C1 segment of cervical spinal cord (tissue), 14 donors: ENCODE measurements at regions not wholly inside any gene's neighbourhood (a gene's known extent, or its start where the extent isn't known, plus 50 kb on each side); places are given as distances from the start of the nearest gene placed in this dataset.
"Not testable (repeated sequence)": the region's sequence is repeated elsewhere in the genome, so short reads cannot be mapped to it uniquely, and the experiment has no call there.

ENCODE experiments used
- DNase-seq, 14 donors: peaks; one replicate each; lab custom pipeline; 2025; lab: John Stamatoyannopoulos, UW

DNA sequence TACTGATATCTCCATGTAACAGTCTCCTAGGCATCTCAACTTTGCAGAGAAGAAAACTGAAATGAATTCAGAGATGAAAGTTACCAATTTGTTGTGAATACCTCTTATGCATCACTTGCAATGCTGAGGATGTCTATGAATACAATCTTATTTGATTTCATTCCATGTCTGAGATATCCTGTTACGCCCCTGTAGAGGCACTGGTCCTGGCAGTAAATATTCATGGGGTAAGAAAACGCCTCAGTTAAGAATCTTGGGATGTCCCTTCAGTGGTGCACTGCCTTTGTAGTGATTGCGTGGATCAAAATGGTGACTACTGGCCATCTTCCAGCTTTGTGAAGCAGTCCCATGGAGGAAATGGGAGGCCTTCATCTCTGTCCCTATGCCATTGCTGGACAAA, 229.1 kb upstream of the C9orf72 start:
- no peak for DNase-seq

DNA sequence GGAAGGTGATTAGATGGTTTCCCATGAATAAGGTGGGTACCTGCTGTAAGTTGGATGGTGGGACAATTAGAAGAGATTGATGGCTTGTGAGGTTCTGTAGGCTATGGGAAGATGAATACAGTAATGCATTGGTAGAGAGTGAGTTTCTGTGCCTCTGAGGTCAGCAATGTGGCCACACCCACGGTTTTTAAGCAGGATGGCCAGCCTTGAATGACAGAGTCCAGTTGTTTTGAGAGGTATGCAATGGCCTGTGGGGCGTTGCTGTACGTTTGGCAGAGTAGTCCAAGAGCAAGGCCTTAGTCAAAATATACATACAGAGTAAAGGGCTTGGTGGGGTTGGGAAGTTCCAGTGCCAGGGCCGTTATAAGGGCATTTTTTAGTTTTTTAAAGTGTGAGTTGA, 235.6 kb upstream of the C9orf72 start:
- DNase-seq, result no peak

DNA sequence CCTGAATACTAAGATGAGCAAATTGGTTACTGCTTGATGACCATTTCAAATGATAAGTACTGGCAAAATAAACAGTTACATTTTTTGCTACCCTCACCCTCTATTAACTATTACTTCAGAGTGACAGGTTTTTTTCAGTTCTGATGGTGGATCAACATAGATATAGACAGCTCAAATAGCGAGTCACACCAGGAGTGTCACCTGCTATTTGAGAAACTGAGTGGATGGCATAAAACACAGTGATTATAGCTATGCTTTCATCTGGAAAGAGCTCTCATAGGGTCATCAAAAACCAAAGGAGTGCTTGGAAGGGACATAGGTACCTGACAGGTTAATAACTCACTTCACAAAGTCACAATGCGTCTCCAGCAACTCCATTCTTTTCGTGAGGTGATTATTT, 244.5 kb upstream of the C9orf72 start:
- no peak for DNase-seq

DNA sequence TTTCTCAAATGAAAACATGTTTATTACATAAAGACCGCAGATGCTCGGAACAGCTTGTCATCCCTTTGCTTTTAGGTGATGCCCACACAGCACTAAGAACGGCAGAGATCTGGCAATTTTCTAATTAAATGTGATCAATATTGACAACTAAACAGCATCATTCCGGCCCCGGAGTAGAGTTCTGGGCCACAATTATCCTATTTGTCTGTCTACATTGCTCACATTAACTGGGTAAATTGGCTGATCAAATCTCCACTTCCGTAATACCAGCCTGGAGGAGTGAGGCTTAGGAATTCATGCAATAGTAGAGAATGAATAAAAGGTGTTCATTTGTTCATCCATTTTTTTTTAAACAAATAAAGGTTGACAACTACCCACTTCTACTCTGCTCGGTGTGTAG, 245.1 kb upstream of the C9orf72 start:
- no peak for DNase-seq

DNA sequence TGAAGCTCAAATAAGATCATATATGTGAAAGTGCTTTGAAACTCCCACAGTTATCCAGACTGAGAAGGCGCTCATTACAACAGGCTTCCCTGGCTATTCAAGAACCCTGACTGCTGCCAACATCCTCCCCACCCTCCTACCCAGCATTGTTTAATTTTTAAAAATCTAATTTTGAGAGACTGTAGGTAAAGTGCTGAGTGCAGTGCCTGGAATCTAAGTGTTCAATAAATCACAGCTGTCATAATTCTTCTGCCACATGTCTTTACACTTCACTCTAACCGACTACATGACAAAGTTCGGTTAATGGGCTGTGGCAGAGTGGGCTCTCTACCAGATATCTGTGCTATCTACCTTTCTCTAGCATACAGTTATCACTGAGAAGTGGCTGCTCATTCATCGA, 255.6 kb upstream of the C9orf72 start:
- DNase-seq, result no peak

DNA sequence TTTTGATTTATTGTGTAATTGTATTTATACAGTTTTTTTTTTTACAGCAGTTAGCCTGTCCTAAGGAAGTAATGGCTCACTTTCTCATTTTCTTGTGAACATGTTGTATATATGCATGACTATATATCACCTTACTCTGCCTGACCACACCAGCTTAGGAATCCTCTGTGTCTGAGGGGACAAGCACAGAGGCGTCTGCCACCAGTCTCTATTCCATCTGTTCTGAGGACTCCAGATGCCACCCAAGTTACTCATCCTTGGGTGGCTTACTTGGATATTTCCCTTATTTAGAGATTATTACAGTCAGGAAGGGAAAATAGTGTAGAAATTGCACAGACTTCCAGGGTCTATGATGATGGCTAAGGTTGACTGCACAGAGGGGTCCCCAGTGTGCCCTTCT, 256.3 kb upstream of the C9orf72 start:
- no peak for DNase-seq

DNA sequence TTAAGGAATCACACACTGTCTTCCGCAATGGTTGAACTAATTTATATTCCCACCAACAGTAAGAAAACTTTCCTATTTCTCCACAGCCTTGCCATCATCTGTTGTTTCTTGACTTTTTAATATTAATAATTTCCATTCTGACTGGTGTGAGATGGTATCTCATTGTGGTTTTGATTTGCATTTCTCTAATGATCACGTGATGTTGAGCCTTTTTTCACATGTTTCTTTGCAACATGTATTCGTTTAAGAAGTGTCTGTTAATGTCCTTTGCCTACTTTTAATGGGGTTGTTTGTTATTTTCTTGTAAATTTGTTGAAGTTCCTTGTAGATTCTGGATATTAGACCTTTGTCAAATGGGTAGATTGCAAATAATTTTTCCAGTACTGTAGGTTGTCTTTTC, 258.8 kb upstream of the C9orf72 start:
- DNase-seq, result not testable (repeated sequence)

DNA sequence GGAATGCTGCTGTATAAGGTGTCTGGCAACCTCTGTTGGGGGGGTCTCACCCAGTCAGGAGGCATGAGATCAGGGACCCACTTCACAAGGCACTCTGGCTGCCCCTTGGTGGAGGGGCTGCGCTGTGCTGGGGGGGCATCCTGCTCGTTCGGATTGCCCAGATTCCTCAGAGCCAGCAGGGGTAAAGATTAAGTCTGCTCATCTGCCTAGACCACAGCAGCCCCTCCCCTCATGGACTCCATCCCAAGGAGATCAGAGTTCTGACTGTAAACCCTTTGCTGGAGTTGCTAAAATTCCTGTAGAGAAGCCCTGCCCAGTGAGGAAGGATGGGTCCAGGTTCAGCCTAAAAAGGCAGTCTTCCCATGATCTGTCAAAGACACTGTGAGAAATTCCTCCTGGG, 262.0 kb upstream of the C9orf72 start:
- DNase-seq, result no peak

DNA sequence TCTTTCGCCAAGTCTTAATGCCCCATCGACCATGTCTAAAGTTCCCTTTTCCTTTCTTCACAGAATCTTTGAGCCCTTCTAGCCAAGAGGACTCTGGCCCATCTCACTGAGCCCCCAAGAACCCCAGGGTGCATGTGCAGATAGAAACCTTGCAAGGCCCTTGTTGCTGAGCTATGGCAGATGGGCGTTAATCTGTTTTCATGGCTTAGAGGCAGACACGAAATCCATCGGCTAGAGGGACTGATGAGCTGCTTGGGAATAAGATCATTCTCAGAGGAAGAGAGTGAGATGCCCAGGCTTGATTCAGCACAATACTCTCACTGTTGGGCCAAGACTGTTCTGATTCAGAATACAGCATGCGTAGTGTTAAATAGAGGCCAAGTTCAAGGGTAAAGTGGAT, 262.5 kb upstream of the C9orf72 start:
- DNase-seq, result no peak

DNA sequence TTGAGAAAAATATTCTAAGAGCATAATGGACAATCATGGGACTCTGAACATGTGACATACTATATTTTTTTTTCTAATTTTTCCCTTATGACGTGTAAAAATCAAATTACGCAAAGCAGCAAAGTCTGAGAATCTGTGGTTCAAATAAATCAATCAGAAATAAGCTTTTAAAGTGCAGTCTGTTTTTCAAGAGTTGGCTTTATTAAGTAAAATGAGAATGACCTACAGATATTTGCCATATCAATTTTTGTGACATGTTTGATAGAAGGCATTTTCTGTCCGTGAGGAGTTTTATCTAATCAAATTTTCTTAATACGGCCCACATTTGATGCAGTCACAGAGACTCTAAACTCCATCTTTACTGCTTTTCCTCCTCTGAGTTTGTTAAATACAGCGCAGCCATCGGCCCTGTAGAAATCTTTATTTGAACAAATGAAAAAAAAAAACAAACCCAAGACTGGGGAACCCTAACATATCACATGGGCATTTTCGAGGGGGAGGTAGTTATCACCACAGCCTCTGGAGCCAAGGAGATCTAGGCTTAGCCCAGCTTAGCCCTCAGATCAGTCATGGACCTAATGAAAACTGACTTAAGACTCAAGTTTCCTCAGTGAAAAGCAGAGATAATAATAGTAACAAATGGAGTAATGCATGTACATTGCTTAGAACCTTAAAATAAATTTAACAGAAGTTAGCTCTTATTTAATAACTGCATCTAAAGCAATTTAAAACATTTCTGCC, 263.6 kb upstream of the C9orf72 start:
- DNase-seq, result no peak

DNA sequence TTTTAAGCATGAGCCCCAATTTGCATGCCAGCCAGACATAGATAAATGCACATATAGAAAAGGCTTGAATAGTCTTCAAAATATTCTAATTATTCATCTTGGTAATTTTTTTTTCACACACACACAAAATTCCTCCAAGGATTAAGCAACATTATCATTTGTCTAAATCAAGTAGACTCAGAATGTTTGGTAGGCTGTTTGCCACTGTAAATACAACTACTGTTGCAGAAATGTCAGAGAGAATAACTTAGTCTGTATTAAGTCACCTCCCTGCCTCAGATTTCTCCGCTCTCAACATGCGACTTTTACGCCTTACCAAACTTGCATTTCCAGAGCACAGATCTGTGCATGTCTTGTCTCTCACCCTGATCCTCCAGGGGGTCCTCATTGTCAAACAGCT, 265.6 kb upstream of the C9orf72 start:
- no peak for DNase-seq

DNA sequence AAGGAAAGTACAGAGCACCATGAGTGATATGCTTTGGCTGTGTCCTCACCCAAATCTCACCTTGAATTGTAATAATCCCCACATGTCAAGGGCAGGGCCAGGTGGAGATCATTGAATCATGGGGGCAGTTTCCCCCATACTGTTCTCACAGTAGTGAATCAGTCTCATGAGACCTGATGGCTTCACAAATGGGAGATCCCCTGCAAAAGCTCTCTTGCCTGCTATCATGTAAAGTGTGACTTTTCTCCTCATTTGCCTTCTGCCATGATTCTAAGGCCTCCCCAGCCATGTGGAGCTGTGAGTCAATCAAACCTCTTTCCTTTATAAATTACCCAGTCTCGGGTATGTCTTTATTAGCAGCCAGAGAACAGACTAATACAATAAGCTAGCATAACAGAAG, 266.5 kb upstream of the C9orf72 start:
- DNase-seq, result not testable (repeated sequence)

DNA sequence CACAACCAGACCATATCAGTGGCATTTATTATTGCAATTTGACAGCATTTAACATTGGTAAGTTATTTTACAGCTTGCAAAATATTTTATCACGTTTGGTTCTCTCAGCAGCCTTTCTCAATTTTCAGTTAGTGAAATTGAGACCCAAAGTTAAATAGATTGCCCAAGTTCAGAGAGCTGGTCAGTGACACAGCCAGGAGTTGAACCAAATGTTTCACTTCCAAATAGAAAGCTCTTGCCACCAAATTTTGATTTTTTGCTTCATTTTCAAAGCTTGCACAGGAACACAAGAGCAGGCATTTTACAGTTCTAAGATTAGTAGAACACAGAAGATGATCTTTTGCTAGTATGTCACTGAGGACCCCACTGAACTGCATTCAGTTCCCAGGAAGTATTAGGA, 271.5 kb upstream of the C9orf72 start:
- DNase-seq, result no peak

DNA sequence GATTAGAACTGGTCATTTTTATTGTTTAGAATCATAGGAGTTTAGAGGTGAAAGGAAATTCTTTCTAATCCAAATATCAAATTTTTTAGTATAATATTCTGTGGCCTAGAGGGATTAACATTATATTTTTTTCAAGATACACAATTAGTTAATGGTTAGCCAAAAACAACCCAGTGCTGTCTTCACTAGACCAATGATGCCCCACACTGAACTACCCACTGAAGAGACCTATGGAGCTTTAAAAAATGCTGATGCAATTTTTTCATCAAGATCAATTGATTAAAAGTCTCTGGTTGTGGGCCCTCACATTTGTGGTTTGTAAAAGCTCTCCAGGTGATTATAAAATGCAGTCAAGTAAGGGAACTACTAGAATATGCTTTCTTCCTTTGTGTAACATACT, 274.1 kb upstream of the C9orf72 start:
- DNase-seq, result no peak

DNA sequence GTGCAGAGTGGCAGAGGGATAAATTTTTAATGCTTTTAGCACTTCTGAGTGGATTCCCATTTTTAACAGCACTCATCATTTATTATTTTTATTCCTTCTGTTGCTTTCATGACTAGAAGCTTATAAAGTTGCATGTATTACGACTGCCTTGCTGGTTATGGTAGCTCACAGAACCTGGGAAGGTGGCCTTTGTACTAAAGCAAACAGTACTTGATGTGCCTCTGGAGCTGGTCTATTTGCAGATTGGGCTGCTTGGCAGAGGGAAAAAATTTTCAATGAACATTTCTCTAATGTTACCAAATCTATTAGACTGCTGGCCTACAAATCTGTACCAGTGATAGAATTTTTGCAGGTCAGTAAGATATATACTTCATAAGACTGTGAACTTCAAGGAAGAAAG, 274.5 kb upstream of the C9orf72 start:
- DNase-seq, result no peak

DNA sequence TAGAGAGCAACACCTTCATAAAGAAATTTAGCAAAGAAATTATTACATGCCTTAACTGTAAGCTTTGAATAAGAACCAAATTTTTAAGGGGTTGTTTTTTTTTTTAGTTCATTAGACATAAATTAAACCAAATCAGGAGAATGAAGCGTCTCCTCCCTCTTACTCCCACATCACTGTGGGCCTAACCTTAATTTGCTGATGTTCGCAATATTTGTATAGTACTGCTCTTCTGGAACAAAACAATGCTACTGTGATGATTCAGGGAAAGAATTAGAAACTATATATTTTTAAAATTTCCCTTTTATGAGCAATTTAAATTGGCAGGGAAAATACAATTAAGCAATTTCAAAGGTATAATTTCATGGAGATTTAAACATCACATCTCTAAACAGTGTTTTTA, 275.0 kb upstream of the C9orf72 start:
- DNase-seq, result no peak

DNA sequence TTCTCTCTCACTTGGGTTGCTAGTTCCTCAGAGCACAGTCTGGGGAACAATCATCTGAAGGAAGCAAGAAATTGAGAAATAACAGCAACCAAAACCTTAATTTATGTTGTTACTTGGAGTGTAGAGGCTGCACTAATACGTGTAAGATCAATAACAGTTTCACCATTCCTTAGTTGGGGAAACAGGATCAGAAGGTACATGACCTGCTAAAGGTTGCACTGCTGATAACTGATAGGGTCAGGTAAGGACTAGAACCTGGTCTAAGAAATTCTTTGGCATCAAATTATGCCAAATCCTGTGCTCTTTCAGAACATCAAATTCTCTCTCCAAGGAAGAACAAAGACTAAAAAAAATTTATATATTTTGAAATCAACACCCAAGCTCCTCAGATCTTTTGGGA, 278.6 kb upstream of the C9orf72 start:
- no peak for DNase-seq

DNA sequence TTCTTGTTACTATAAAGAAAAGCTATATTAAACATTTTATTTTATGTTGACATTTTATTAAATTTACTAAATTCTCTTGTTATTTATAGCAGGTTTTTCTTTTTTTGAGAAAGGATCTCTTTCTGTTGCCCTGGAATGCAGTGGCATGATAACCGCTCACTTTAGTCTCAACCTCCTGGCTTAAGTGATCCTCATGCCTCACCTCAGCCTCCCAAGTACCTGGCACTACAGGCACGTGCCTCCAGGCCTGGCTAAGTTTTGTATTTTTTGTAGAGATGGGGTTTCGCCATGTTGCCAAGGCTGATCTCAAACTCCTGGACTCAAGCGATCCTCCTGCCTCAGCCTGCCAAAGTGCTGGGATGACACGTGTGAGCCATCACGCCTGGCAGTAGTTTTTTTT, 280.2 kb upstream of the C9orf72 start:
- no peak for DNase-seq

DNA sequence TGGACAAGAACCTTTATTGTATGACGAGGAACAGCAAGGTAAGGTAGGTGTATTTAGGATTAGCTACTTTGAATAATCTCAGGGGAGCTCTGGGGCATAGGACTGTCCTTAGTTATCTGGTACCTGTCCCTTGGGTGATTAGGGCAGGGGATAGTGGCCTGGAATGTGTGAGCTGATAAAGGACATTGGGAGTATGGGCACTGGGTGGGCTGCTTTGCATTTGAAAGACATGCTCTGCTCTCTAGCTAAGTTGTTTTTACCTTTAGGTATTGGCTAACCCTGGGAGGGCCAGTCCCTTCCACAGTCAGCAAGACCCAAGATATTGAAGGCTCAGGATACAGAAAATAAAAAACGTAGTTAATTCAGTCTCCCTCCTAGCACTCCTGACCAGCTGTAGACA, 282.8 kb upstream of the C9orf72 start:
- no peak for DNase-seq

DNA sequence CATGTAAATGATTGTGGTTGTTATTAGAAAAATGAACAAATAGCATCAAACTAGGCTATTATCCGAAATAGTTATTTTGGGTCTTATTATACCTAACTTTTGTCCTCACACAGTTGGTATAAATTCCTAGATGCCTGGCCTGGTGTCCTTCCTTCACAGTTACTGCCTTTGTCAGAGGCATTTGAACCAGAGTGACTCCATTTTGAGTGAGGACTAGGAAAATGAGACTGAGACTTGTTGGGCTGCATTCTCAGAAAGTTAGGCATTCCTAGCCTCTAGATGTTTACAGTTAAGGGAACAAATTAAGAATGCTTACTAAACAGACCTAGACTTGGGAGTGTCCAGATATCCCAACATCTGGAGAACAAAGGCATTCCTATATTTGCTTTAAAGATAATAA, 283.5 kb upstream of the C9orf72 start:
- no peak for DNase-seq

DNA sequence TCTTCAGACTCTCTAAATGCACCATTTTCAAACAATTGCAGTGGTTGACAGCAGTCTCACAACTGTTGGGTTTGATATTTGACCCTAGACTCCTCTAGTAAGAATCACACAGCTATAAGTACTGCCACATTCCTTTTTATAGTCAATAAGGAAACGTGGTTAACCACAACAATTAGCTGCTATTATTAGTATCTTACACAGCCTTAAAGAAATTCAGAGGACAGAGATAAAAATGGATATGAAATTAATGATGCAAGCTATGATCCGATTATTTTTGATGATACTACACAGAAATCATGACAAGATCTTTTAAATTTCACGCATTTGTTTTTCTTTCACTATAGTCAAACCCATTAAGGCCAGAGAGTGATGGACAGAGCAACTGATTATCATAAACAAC, 288.6 kb upstream of the C9orf72 start:
- DNase-seq, result no peak

DNA sequence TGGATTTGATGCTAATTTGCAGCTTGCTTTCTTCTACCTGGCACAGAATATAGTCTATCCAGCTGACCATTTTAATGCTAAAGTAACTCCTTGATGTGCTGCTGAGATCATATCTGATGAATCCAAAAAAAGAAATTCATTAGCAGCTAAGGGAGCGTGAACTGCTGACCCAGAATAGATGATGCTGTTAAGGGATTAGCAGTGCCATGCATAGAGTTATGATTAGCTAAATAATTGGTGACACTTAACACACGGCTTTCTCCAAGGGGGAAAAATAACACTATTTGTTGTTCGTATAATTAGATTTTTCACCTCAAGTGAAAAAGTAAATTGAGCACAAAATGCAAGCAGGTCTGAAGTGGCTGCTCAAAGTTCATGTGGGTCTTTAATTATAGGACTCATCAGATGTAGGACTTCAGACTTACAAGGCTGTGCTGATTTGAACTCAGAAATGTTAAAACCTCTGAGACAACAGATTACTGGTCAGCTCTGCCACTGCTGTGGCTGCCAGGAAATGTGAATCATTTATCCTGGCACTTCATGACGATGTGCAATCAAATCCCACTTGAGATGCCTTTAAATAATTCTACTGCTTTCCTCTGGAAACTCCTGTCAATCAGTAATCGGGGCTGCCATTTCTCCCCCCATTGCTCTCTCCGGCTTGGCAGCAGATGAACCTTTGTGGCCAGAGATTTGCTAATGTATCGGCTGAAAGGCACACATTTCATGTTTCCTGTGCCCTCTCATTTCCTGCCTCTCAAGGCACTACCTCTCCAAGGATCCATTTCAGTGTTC, 291.6 kb upstream of the C9orf72 start:
- DNase-seq, result no peak

DNA sequence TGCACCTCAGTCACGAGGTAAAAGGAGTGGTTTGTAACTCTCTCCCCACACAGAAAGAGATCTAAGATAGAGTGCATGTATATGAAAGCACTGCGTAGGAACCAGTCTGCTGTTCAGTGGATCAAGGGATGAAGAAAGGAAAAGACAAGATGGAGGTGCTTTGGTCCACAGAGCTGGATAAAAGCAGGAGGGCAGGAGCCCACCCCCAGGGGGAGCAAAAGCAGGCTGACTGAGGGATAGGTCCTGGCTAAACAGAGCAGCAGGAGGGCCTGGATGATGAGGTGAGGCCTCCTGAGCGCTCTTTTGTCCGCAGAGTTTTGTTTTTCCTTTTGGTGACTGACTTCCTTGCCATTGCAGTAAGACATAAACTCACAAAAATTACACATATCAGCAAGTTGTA, 293.5 kb upstream of the C9orf72 start:
- no peak for DNase-seq
